ENCODE measurements at regions not wholly inside any gene's neighbourhood (a gene's known extent, or its start where the extent isn't known, plus 50 kb on each side); places are given as distances from the start of the nearest gene placed in this dataset.

DNA sequence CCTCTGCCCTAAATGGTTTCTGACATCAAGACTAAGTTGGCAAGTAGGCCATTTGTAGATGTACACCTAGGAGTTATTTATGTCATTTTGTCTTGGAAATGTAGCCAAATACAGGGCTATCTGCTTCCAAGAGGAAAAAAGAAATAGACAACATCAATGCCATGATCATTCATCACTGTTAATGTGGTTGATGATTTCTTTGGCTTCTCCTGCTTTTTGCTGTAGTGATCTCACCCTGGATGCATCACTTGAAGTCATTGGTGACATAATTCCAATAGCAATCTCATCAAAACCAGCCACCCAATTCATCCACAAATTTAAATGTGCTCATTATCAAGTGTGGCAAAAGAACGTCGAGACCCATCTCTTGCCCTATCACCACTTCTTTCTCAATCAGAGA, 222.6 kb upstream of the PPARGC1A start:
- no peak overlapping the region for H3K27ac Mint-ChIP-seq (ENCODE audit: unreplicated experiment)
- H3K27me3 Mint-ChIP-seq (ENCODE audit: unreplicated experiment) = peaks cover 2% of the 10 kb centered on the region
- no peaks in the 10 kb centered on the region for H3K4me1 Mint-ChIP-seq (ENCODE audit: unreplicated experiment)
- DNase-seq (ENCODE audit: low spot score) = no peak
- H3K36me3 Mint-ChIP-seq (ENCODE audit: low read depth, unreplicated experiment) = no peaks in the 10 kb centered on the region
- no peak overlapping the region for H3K4me3 Mint-ChIP-seq (ENCODE audit: unreplicated experiment)
- no peaks in the 10 kb centered on the region for H3K9me3 Mint-ChIP-seq (ENCODE audit: unreplicated experiment)
- TF ChIP-seq, protein P1, sequence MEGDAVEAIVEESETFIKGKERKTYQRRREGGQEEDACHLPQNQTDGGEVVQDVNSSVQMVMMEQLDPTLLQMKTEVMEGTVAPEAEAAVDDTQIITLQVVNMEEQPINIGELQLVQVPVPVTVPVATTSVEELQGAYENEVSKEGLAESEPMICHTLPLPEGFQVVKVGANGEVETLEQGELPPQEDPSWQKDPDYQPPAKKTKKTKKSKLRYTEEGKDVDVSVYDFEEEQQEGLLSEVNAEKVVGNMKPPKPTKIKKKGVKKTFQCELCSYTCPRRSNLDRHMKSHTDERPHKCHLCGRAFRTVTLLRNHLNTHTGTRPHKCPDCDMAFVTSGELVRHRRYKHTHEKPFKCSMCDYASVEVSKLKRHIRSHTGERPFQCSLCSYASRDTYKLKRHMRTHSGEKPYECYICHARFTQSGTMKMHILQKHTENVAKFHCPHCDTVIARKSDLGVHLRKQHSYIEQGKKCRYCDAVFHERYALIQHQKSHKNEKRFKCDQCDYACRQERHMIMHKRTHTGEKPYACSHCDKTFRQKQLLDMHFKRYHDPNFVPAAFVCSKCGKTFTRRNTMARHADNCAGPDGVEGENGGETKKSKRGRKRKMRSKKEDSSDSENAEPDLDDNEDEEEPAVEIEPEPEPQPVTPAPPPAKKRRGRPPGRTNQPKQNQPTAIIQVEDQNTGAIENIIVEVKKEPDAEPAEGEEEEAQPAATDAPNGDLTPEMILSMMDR (IDR thresholded peaks at IDR 0.05; ENCODE audit: unreplicated experiment) = no peak

DNA sequence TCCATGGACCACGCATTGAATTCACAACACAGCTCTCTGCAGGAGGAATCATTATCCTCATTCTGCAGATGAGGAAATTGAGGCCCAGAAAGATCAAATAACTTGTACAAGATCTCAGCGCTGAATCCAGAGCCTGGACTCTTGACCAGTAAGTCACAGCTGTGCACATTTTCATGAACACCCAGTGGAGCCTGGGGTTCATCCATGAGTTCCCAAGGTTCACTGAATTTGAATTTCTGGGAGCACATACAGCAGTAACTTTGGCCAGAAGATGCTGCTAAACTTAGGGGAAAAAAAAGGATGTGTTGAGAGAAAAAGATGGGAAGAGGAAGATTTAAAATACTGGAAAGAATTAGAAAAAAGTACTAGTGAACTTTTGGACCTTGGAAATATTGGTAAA, 218.7 kb upstream of the PPARGC1A start:
- Mint-ChIP-seq H3K4me3 (ENCODE audit: unreplicated experiment) (no peak overlapping the region), H3K27ac (ENCODE audit: unreplicated experiment) (no peak overlapping the region), H3K4me1 (ENCODE audit: unreplicated experiment) (no peaks in the 10 kb centered on the region), H3K27me3 (ENCODE audit: unreplicated experiment) (peaks cover 2% of the 10 kb centered on the region), H3K9me3 (ENCODE audit: unreplicated experiment) (no peaks in the 10 kb centered on the region), H3K36me3 (ENCODE audit: low read depth, unreplicated experiment) (no peaks in the 10 kb centered on the region)
- TF ChIP-seq, protein P1 (IDR thresholded peaks at IDR 0.05; ENCODE audit: unreplicated experiment) = no peak
- DNase-seq (ENCODE audit: low spot score) = no peak

DNA sequence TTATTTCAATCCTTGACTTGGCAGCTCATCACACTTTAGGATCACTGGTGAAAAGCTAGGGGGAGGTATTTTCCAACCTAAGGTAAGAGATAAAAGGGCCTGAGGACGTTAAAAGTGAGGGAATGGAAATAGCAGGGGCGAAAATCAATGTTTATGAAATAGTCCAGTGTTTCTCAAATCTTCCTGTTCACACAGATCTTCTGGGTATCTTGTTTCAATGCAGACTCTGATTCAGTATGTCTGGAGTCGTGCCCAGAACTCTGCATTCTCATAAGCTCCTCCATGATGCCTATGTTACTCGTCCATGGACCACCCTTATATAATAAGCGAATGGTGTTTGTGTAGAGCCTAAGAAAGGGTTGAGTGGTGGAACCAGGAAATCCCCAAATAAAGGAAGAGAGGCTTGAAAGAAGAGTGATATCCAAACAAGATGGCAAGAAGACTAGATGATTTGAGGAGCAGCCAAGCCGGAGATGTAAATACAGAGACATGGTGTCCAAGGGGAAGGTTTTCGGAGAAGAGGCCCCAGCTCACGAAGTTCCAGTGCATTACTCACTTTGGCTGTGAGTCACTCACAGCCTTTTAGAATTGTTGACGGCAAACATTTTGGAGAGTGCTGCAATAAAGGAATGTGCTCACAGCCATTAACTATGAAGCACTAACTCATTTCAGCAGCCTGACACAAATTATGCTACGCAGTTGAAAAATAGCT, 215.6 kb upstream of the PPARGC1A start:
- no peak for DNase-seq (ENCODE audit: low spot score)
- Mint-ChIP-seq H3K27me3 (ENCODE audit: unreplicated experiment) (peaks cover 2% of the 10 kb centered on the region), H3K4me1 (ENCODE audit: unreplicated experiment) (no peaks in the 10 kb centered on the region)

DNA sequence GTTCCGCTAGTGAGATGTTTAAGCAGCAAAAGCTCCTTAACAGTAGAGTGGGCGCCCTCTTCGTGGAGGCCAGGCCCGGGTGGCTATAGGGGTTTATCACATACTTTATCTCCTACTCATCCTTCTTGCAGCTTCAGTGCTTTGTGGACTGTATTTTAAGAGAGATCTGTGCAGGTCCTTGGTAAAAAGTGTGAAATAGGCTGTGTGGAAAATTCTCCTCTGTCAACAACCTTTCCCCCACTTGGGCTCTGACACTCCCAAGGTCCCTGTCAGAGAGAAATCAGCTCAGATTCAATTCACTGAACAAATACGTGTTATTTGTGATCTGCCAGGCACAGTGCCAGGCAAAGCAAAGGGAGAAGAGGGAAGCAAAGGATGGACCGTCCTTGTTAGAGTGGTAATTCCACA, 214.3 kb upstream of the PPARGC1A start:
- no peak for DNase-seq (ENCODE audit: low spot score)
- Mint-ChIP-seq H3K27me3 (ENCODE audit: unreplicated experiment) (no peaks in the 10 kb centered on the region), H3K27ac (ENCODE audit: unreplicated experiment) (no peak overlapping the region), H3K9me3 (ENCODE audit: unreplicated experiment) (no peaks in the 10 kb centered on the region), H3K36me3 (ENCODE audit: low read depth, unreplicated experiment) (no peaks in the 10 kb centered on the region), H3K4me1 (ENCODE audit: unreplicated experiment) (peaks cover 3% of the 10 kb centered on the region), H3K4me3 (ENCODE audit: unreplicated experiment) (no peak overlapping the region)
- TF ChIP-seq, protein P1 (IDR thresholded peaks at IDR 0.05; ENCODE audit: unreplicated experiment) = no peak

More for the DNA sequence above, 215.6 kb upstream of the PPARGC1A start:
- Mint-ChIP-seq H3K4me3 (ENCODE audit: unreplicated experiment) (no peak overlapping the region), H3K36me3 (ENCODE audit: low read depth, unreplicated experiment) (no peaks in the 10 kb centered on the region), H3K9me3 (ENCODE audit: unreplicated experiment) (no peaks in the 10 kb centered on the region), H3K27ac (ENCODE audit: unreplicated experiment) (no peak overlapping the region)
- TF ChIP-seq, protein P1 (IDR thresholded peaks at IDR 0.05; ENCODE audit: unreplicated experiment) = no peak

DNA sequence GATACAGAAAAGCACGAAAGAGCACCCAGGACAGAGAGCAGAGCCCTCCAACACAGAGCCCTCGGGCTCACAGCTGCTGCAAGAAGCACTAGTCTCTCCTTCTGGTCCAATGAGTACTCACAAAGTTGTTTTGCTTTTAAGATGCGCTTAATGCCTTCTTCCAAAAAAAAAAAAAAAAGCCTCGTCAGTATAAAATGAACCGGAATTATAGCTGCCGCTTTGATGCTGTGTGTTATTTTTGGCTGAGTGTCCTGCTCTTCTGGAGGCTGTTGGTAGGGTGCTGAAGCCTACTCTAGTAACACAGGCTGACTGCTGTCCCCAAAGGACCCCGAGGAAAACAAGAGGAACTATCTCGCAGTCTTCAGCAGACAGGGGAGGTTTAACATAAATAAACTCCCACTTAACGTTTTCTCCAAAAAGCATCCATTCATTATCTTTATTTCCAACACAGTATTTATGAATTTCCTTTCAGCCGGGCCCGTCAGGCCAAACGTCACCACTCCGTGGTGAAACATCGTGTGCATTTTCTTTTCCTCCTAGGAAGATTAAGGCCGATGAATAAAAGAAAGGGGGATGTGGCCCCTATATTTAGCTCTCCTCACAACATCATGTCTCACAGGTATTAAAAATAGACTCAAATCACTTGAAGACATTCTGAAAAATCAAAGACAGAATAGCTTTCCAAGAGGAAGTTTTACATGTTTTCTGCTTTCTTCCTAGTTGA, 213.7 kb upstream of the PPARGC1A start:
- DNase-seq (ENCODE audit: low spot score) = no peak
- H3K27me3 Mint-ChIP-seq (ENCODE audit: unreplicated experiment) = no peaks in the 10 kb centered on the region
- peaks cover 3% of the 10 kb centered on the region for H3K4me1 Mint-ChIP-seq (ENCODE audit: unreplicated experiment)
- TF ChIP-seq, protein P1 (IDR thresholded peaks at IDR 0.05; ENCODE audit: unreplicated experiment) = no peak
- H3K4me3 Mint-ChIP-seq (ENCODE audit: unreplicated experiment) = no peak overlapping the region
- no peaks in the 10 kb centered on the region for H3K9me3 Mint-ChIP-seq (ENCODE audit: unreplicated experiment)
- H3K36me3 Mint-ChIP-seq (ENCODE audit: low read depth, unreplicated experiment) = no peaks in the 10 kb centered on the region
- H3K27ac Mint-ChIP-seq (ENCODE audit: unreplicated experiment) = no peak overlapping the region
